T follicular helper cell (primary cell): ENCODE measurements at regions not wholly inside any gene's neighbourhood (a gene's known extent, or its start where the extent isn't known, plus 50 kb on each side); places are given as distances from the start of the nearest gene placed in this dataset.
"Not testable (repeated sequence)": the region's sequence is repeated elsewhere in the genome, so short reads cannot be mapped to it uniquely, and the experiment has no call there.

Experiments
- DNase-seq: peaks from one replicate; pipeline ENCODE4 v3.0.0-alpha.2; 2020; ENCODE audit warnings: low read depth

- no peak for DNase-seq
Measured at GRCh38 chr19:13712767-13713201, 51.5 kb upstream of the MRI1 start.

DNA sequence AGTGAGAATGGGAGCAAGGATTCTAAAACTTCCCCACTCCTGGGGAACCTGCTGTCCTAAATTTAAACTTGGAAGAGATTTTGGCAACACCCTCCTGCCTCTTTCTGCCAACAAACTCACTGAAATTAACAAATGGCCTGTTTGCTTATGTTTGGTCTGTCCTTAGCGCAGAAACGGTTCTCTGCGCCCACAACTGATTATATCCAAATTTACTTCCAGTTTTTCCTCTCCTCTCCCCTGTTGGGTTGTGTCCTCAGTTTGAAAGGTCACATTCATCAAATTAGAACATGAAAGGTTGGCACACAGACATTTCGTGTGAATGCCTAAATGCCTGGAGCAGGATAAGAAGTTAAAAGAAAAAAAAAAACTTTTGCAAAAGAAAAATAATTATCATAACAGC, 56.4 kb upstream of the MRI1 start:
- DNase-seq = no peak

- DNase-seq = no peak
Measured at GRCh38 chr19:13705928-13706447, 58.3 kb upstream of the MRI1 start.

DNA sequence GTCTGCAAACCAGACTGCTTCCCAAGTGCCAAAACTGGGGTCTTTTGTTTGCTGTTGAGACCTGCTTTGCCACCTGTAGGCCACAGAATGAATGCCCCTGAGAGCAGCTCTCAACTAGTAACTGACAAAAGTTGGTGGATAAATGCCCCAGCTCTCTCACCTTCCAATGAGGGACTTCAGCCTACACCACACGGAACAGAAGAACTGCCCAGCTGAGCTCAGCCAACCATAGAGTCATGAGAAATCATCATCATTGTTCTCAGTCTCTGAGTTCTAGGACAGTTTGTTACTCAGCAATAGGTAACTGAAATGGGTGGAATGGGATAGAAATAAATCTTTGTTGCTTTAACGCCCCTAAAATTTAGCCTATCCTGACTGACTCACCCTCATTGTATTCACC, 59.1 kb upstream of the MRI1 start:
- no peak for DNase-seq

DNA sequence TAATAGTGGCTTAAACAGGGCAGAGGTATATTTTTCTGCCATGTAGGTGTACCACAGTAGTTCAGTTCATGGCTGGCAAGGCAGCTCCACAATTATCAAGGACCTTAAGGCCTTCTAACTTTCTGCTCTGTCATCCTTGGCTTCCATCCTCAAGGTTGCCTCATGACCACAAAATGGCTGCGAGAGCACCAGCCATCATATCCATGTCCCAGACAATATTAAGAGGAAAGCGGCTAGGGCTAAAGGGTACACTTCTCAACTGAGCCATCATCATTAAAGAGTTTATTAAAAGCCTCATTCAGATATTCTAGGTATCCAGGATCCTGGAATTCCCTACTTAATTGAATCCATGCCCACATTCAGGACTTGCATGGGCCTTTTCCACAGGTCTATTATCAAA, 62.7 kb upstream of the MRI1 start:
- DNase-seq = no peak

- no peak for DNase-seq
Measured at GRCh38 chr19:13700621-13701020, 63.7 kb upstream of the MRI1 start.

DNA sequence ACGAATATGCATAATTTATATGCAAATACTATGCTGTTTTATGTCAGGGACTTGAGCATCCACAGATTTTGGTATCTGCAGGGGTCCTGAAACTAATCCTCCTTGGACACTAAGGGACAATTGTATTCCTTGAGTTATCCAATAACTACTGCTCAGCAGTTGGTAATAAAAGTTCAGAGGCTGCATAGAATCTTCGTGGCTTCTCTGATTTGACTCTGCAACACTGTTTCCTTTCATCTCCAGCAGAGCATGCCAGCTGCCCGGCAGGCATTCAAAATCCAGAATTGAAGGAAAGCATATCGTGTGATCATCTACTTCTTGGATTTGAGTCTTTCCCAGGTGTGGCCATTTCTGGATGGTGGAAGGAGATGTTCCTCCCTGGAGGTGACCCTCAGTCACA, 64.5 kb upstream of the MRI1 start:
- DNase-seq = no peak

GRCh38 chr19:13696839-13697238, 67.5 kb upstream of the MRI1 start:
- no peak for DNase-seq

- DNase-seq = no peak
Measured at GRCh38 chr19:13693889-13694288, 70.4 kb upstream of the MRI1 start.

DNA sequence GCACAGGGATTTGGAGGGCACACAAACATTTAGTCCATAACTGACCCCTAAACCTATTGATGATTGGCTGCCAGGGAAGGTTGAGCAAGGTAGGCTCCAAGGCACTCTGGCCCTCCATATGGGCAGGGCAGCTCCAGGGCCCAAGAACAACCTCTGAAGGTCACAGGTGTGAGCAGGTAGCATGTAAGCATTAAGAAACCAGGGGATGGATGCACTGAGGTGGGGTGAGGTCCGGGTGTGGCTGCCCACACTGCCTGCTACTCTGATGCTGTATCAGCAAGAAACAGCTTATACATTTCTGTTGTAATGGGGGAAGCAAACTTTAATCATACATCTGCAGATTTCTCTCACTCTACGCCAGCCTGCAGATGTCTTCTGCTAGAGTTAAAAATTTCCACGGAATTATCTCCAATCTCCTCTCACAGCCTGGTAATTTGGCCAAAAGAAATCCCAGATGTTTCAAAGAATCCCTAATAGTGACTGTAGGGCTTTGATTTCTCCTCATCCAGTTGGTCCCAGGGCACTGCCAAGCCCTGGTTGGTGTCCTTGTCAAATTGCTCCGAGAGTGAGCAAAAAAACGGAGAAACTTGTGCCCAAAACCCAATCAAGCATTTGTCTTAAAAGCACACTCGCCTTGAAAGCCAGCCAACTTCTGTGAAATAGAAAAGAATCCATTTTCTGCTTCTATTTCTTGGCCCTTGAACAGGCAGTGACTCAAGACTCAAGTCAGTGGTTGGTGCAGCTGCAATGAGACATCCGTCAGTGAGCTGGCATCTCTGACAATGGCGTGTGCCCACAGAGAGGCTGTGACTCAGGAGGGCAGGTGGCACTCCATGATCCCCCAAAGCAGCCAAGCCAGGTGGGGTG, 72.5 kb upstream of the MRI1 start:
- DNase-seq = no peak

DNA sequence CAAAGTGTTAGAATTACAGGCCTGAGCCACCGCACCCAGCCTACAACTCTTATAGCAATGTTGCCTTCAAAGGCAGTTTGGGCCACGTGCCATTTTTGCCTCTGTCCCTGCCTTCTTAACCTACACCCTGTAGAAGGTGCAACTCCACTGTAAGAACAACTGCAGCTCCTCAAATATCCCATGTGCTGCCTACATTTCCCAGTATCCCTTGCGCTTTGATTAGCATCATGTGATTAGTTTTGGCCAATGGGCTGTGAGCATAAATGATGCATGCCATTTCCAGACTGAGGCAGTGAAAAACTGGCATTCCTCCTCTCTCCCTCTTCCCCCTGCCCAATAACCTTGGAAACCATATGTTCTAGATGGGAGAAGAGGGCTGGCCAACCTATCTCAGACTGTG, 75.2 kb upstream of the MRI1 start:
- no peak for DNase-seq

DNA sequence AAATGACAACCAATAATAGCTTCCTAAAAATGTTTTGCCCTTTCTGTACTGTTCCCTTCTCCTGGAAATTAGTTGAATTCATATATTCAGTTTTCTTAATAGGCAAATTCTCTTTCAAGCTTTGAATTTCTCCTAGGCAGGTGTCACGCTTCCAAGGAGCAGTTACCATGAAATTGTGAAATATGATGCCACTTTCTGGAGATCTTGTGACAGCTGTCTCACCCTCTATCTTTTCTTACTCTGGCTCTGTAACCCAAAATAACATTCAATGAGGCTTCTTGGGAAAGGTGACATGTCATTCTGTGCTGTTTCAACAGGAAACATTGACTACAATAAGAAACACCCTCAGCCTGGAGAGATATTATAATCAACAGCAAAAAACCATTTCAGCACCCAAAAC, 80.3 kb upstream of the MRI1 start:
- DNase-seq = no peak

DNA sequence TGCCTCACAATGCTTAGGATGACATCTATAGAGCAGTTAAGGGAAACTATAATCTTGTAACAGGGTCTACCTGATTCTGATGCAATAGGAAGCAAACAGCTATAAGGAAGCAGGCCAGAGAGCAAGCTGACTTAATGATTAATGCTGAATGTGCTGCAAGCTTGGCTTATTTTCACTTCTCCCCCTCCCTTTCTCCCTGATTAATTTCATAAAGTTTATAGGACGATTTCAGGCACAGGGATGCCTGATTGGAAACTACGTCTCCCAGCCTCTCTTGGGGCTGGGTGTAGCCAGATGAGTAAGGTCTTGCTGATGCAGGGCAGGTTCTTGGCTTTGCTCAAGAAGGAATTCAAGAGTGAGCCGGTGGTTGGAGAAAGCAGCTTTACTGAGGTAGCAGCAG, 82.8 kb upstream of the MRI1 start:
- no peak for DNase-seq

DNA sequence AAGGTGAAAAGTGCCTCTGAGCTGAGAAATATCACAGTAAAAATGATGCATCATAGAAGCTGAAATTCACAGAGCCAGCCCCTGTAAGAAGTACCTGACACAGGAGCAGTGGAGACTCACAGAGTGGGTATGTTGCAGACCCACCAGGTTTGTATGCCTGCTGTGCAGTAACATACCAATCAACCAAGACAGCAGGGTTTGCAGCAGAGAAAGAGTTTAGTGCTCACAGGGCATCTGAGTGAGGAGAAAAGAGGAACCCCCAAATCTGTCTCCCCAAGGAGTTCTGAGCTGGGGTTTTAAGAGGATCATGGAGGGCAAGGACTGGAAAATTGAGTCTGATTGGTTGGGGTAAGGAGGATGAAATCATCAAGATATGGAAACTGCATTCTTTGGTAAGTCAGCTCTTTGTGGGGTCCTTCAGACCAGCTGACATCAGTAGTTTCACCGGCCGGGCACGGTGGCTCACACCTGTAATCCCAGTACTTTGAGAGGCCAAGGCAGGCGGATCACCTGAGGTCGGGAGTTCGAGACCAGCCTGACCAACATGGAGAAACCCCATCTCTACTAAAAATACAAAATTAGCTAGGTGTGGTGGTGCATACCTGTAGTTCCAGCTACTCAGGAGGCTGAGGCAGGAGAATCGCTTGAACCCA, 83.5 kb upstream of the MRI1 start:
- DNase-seq = not testable (repeated sequence)

DNA sequence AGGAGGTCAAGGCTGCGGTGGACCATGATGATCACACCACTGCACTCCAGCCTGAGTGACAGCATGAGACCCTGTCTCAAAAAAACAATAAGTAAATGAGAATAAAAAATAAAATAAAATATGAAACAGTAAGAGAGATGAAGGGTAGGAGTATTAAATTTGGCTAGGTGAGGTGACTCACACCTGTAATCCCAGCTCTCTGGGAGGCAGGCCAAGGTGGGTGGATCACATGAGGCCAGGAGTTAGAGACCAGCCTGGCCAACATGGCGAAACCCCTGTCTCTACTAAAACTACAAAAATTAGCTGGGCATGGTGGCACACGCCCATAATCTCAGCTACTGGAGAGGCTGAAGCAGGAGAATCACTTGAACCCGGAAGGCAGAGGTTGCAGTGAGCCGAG, 87.4 kb upstream of the MRI1 start:
- not testable (repeated sequence) for DNase-seq

DNA sequence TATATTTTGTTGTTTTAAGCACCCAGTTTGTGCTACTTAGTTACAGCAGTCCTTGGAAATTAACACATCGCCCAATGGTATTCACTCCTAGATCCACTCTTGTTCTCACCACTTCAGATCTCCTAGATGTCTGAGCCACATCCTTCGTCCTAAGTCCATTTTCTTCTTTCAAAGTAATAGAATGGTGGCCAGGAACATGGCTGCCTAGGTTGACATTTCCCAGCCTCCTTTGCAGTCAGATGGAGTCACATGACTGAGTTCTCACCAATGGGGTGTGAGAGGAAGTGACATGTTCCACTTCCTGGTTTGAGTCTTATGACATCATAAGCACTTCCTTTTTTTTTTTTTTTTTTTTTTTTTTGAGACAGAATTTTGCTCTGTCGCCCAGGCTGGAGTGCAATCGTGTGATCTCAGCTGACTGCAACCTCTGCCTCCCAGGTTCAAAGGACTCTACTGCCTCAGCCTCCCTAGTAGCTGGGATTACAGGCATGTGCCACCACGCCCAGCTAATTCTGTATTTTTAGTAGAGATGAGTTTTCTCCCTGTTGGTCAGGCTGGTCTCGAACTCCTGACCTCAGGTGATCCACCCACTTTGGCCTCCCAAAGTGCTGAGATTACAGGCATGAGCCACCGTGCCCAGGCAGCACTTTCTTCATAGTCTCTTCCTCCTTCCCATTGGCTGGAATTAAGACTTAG, 91.7 kb upstream of the MRI1 start:
- not testable (repeated sequence) for DNase-seq

DNA sequence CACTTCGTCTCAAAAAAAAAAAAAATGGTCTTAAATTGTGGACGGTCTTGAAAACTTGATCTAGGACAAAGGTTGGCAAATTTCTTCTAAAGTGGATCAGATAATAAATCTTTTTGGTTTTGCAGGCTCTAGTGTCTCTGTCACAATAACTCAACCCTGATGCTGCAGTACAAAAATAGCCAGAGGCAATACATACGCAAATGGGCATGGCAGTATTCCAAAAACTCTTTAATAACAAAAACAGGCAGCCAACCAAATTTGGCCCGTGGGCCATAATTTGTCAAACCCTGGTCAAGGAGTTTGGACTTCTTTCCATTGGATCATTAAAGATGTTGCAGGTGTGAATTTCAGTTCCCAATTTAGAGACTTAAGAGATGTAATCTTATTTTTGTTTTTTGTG, 93.5 kb upstream of the MRI1 start:
- DNase-seq = no peak

DNA sequence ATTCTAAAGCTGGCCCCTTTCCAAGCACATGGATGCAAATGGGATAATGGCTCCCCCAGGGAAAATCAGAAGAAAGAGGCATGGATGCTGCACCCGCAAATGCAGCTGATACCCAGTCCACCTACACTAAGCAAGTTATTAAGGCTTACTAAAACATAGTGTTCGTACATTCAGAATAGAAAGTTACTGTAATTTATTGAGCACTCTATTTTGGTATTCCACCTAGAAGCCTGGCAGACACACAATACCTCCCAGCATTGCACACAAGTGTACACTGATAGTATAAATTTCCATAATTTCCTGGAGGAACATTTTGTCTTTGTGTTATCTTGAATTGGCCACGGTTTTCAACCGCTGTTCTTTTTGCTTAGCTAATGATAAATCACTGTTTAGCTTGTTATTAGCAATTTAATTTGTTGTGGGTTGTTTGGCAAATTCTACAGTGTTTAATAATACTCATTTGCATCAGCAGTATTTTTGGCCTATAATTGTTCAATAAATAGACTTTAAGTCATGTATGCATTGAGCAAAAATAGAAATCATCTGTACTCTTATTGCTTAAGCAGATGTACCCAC, 94.5 kb upstream of the MRI1 start:
- no peak for DNase-seq

DNA sequence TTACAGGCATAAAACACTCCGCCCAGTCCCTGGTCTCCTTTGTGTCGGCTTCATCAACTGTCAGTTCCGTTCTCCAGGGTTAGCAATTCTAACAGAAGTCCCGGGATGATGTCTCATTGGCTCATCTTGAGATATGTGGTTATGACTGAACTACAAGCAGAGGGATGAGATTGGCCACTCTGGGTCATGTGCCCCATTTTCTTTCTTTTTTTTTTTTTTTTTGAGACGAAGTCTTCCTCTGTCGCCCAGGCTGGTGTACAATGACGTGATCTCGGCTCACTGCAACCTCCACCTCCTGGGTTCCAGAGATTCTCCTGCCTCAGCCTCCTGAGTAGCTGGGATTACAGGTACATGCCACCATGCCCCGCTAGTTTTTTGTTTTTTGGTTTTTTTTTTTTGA, 95.4 kb upstream of the MRI1 start:
- no peak for DNase-seq

DNA sequence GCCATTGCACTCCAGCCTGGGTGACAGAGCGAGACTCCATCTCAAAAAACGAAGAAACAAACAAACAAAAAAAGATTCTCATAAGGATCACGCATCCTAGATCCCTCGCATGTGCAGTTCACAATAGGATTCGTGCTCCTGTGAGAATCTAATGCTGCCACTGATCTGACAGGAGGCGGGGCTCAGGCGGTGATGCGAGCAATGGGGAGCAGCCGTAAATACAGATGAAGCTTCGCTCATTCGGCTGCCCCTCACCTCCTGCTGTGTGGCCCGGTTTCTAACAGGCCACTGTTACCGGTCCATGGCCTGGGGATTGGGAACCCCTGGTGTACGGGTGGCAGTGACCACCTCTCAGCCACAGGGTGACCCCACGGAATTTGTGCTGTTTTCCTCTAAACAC, 98.2 kb upstream of the MRI1 start:
- DNase-seq = no peak

DNA sequence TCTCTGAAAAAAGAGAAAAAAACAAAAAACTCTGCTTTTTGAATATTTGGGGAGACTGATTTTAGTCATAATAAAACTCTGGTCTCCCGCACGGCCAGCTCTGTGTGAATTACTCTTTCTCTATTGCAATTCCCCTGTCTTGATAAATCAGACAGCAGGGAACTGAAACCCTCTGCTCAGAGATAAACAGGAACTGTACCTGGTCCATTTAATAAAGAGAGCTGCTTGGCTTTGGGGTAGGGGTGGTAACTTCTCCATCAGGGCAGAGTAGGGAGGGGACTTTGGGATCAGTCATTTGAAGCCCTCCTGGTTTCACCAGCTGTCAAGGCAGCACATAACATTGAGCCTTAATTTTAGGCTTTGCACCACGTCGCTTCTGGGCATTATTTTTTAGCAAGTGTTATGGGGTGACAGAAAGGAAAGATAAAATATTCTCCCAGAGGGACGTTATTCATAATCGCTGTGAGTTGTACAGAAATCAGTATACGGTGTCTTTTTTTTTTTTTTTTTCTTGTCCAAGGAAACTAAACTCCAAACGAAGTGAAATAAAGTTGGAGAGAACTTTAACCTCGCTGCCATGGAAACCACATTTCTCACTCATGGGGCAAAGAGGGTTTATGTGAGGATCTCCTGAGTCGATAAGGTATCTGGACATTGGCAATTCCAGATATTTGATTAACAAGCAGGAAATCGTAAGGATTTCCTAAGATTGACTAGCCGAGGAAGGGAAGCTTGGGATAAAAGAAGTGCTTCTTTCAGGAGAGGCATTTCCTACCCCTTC, 99.0 kb upstream of the MRI1 start:
- no peak for DNase-seq
